Head of caudate nucleus (tissue), 42 donors: ENCODE measurements at regions not wholly inside any gene's neighbourhood (a gene's known extent, or its start where the extent isn't known, plus 50 kb on each side); places are given as distances from the start of the nearest gene placed in this dataset.
A peak's percentile ranks its signal among the peaks of the same experiment; 100 is the strongest.

Experiments
- DNase-seq, 42 donors: peaks; one replicate each; pipeline versions ENCODE4 v3.0.0 to v3.0.0-alpha.2; 2020 to 2021; ENCODE audit warnings: mixed read lengths in 7 of 42
- intact Hi-C: fragments of 100-400 bp; cut with DNase I; formaldehyde crosslinking; loops from one replicate; pipeline ENCODE4 v1.15.0; 2022

DNA sequence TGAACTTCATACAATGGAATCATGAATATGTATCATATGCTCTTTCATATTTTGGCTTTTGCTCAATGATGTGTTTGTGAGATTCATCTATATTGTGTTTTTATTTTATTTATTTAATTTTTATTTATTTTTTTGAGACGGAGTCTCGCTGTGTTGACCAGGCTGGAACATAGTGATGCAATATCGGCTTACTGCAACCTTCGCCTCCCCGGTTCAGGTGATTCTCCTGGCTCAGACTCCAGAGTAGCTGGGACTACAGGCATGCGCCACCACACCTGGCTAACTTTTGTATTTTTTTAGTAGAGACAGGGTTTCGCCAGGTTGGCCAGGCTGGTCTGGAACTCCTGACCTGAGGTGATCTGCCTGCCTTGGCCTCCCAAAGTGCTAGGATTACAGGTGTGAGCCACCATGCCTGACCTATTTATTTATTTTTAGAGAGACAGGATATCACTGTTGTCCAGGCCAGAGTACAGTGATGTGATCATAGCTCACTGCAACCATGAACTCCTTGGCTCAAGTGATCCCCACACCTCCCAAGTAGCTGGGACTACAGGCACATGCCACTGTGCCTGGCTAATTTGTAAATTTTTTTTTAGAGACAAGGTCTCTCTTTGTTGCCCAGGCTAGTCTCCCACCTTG lies 74.5 kb downstream of the TET3 start:
- intact Hi-C loops = no loop called here
- no peak for DNase-seq

DNA sequence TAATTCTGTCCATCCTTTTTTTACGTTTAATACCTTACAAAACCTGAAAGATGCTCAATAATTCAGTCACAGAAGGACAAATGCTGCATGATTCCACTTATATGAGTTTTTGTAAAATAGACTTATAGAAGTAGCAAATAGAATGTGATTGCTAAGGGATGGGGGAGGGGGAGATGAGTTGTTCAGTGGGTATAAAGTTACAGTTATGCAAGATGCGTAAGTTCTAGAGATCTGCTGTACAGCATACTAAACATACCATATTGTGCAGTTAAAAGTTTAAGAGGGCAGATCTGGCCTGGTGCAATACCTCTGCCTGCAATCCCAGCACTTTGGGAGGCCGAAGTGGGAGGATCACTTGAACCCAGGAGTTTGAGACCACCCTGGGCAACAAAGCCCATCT lies 78.8 kb downstream of the TET3 start:
- intact Hi-C loops = no loop called here
- no peak for DNase-seq

DNA sequence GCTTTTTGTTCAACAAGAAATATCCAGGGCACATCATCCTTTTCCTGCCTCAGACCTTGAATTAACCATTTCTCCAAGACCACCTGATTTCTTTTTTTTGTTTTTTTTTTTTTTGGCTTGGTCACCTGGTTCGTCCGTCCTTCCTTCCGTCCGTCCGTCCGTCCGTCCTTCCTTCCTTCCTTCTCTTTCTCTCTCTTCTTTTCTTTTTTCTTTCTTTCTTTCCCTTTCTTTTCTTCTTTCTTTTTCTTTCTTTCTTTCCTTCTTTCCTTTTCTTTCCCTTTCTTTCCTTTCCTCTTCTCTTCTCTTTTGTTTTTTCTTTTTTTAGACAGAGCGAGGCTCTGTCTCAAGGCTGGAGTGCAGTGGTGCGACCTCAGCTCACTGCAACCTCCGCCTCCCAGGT lies 80.7 kb downstream of the TET3 start:
- intact Hi-C loops = no loop called here

DNA sequence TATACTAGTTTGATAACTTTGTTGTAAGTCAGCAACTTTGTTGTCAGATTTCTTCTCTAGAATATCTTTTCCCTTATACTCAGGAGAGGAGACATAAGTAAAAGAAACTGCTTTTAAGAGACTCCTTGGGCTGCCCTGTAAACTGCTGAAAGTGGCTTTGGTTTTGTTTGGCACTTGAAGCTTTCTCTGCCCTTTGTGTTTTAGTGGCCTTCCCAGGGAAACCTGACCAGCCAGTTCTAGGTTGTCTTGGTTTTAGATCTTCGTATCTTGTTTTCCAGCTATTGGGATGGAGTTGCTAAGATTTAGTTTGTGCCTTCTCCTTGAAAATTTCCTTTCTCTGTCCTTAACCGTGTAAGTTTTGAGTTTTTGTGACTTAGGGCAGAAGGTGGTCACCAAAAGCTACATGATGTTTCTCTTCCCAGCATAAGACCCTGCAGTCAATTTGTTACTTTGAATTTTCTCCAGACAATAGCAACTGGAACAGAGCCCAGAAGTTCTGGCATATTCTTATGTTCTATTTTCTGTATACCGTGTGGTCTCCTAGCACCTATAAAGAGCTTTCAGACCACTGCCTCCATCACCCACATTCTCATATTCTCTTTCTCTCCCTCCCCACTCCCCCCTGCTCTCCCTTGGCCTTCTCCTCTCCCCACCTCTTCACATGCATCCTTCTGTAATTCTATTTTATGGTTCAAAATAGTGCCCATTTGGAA lies 81.1 kb downstream of the BOLA3 start:
- intact Hi-C loops = no loop called here
- DNase-seq = no peak

More for the DNA sequence above, 80.7 kb downstream of the TET3 start:
- no peak for DNase-seq

DNA sequence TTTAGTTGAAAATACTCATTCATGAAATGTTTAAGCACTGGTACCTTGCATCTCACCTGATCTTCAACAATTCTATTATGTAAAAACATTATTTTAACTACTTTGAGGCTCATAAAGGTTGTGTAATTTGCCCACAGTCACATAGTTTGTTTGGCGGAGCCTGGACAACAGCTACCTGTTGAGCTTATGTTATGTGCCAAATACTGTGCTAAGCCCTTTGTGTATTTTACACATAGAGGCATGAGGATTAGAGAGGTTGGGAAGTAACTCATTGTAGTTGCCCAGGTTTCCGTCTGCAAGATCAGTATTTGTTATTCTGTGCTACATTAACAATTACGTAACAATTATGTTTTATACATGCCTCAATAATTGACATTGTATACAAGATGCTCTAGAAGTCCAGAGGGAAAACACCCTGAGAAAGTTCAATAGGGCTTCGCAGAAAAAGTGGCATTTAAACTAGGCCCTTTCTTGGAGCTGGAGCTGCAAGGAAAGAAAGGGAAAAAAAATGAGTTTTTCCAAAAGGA lies 80.4 kb downstream of the BOLA3 start:
- DNase-seq = no peak
- intact Hi-C loops = no loop called here

DNA sequence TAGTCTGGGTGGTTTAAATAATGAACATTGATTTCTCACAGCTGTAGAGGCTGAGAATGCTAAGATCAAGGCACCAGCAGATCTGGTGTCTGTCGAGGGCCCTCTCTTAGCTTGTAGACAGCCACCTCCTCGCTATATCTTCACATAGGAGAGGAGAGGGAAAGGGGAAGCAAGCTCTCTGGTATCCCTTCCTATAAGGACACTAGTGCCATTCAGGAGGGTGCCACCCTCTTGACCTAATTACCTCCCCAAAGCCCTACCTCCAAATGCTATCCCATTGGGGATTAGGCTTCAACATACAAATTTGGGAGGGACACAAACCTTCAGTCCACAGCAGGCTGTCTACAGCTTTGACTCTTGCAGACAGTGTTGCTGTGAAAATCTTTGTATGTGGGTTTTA lies 76.7 kb downstream of the BOLA3 start:
- intact Hi-C loops = no loop called here
- DNase-seq = no peak

DNA sequence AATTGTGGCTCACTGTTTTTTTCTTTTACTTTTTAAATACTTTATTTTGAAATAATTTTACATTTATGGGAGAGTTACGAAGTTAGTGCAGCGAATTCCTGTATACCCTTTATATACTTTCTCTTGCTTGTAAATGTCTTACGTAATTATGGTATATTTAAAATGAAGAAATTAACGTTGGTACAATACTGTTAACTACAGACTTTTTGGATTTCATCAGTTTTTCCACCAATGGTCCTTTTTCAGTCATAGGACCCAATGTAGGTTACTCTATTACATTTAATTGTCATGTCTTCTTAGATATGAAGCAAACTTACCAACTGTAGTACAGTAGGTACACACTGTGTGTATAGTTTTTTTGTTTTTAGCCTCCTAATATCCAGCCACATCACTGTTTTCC lies 76.3 kb downstream of the BOLA3 start:
- intact Hi-C loops = no loop called here
- no peak for DNase-seq

DNA sequence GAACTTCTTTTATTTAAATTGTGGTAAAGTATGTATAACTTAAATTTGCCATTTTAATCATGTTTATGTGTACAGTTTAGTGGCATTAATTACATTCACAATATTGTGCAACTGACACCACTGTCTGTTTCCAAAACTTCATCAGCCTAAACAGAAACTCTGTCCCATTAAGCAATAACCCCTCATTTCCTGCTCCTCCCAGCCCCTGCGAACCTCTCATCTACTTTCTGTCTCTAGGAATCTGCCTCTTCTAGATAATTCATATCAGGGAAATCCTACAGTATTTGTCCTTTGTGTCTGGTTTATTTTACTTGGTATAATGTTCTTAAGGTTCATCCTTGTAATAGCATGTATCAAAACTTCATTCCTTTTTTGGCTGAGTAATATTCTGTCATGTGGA lies 75.1 kb downstream of the BOLA3 start:
- intact Hi-C loops = no loop called here
- no peak for DNase-seq

DNA sequence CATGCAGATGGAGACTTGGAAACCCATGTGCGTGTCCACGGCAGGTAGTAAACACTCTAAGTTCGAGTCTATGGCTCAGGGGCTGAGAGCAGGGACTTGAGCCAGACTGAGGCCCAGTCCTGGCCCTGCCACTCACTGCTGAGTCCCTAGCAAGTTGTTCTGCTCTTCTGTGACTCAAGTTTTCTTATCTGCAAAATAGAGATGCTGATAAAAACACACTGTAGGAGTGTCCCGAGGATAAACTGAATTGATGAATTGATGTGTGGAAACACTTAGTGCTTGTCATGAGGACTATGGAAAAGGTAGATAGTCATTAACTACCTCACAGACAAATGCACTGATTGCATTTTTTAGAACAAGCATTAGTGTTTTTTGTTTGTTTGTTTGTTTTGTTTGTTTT lies 73.2 kb downstream of the BOLA3 start:
- intact Hi-C loops = no loop called here
- no peak for DNase-seq

DNA sequence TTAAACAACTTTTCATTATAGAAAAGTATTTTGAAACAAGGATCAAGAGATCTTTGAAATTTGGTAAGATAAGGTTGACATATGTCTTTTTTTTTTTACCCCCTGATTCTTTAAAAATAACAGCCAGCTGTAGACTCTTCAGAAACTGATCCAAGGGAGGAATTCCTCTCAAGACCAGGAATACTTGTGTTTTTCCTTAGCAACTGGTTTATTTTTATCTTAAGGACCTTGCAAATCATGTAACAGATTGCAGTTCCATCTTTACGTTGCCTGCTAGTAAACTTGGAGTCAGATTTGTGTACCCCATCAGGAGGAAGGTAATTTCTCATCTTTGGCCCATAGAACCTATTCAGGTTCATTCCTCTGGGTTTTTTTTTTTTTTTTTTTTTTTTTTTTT lies 71.6 kb downstream of the BOLA3 start:
- intact Hi-C loops = no loop called here
- no peak for DNase-seq

DNA sequence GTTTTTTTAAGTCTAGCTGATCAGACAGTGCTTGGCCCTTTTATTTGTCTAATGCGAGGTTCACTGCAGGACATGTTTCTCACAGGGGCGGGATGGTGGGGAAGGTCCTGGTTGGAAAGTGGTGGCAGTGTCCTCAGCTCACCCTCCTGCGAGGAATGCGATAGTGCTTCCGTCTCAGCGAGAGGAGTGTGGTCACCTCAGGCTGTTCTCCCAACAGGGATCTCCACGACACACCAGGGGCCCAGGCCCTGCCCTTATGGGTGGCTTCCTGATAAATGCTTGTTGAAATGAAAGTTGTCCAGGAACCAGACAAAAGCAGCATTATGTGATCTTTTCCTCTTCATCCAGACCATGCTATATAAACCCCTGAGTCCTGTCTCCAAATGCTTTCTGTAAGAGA lies 70.1 kb downstream of the BOLA3 start:
- DNase-seq = peak in 1 of 42 donors; percentile 61
- intact Hi-C loops = no loop called here

DNA sequence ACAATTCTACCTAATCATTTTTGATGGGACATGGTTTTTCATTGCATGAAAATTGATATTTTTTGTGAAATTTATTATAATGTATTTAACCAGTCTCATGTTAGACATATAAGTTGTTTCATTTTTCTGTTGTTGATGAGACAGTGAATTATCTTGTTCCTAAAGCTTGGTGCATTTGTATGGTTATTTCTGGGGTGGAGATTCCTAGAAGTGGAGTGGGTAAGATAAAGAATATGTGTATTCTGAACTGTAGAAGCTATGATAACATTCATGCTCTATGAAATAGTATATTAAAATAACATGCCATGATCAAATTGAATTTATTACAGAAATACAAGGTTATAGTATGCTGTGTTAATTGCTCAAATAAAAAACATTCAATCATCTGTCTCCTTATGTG lies 69.2 kb downstream of the BOLA3 start:
- DNase-seq = no peak
- intact Hi-C loops = no loop called here

DNA sequence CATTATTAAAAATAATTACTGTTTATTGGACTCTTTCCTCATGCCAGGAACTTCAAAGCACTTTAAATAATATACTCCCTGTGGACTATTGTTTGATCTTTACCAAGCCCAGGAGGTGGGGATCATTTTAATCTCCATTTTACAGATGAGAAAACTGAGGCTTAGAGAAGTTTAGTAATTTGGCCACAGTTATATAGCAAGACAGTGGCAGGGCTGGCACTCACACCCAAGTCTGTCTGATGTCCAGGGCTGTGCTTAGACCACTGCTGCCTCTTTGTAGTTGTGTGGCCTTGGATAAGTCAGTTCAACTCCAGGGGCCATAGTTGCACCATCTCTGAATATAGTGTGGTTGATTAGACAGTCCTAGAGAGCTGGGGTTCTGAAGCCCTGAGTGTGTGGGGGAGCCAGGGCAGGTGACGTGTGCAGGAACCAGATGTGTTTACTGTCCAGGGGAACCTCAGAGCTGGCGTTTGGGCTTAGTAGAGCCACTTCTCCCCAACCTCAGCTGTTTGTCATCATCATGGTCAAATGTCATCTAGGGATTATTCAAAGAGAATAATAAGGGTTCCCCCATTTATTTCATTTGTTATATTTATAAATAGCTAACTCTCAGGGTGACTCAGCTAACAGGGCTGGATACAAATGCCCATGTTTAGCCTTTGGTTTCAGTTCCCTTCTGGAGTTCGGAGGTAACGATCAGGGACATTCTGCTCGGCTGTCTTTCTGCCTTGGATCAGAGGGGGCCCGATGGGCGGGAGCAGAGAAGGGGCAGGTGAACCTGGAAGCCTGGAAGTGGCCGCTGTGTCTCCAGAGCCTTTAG lies 68.0 kb downstream of the BOLA3 start:
- no peak for DNase-seq
- intact Hi-C loops = no loop called here

DNA sequence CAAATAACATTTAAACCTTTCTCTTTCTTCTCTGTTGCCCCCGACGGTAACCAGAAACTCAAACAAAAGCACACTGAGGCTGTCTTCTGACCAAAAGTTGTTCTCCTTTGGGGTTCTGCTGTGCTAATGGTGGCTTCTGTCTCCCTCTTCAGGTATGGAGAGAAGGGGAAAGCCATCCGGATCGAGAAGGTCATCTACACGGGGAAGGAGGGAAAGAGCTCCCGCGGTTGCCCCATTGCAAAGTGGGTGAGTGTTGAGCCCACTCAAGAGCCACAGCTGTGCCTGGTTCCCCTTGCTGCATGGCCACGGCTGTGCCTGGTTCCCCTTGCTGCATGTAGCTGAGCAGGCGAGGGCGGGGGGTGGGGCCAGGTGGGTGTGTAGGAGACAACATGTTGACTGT lies 67.4 kb downstream of the BOLA3 start:
- DNase-seq = peak in 2 of 42 donors; percentile 17 to 28
- intact Hi-C loops = no loop called here

DNA sequence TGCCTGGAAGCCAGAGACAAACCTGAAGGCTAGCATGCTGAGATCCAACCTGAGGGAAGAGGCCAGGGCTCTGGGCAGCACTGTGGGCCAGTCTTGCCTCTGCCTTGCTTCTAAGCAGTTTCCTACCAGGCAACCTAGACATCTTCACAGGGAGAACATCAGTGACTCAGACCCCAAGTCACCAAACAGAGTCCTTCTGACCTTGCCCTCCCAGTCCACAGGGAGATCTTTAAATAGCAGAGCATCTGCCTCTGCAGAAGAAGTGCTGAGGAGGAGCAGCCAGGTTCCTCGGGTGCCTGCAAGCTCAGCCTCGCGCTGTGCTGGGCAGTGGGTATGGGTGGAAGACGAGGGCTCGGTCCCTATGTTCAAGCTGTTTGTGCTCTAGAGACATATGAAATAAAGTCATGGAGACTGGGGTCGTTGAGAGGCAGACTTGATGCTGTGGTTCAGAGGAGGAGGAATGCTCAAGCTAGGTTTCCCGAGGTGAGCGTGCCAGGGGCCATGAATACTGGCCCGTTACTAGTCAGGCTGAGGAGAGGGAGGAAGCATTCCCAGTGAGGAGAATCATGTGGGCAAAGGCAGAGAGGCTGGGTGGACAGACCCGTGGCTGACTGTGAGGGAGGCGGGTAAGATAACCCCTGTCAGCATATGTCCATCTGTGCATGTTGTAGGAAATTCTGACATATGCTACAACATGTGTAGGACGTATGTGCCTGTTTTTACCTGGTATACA lies 66.5 kb downstream of the BOLA3 start:
- intact Hi-C loops = no loop called here
- DNase-seq = no peak

DNA sequence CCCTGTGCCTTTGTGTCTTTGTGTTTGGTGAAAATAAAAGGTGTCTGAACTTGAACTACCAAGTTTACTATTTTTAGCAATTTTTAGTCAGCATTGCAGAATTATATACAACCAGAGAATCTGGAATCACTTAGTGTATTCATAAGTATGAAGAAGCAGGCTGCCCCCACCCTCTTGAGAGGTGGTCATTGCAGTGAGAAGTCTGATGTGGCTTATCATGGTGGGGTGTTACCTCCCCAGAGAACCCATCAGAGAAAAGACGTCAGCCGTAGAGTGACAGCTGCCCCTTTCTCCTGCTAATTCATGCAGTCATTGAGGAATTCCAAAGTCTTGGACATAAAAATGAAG lies 66.0 kb downstream of the BOLA3 start:
- DNase-seq = no peak
- intact Hi-C loops = no loop called here

DNA sequence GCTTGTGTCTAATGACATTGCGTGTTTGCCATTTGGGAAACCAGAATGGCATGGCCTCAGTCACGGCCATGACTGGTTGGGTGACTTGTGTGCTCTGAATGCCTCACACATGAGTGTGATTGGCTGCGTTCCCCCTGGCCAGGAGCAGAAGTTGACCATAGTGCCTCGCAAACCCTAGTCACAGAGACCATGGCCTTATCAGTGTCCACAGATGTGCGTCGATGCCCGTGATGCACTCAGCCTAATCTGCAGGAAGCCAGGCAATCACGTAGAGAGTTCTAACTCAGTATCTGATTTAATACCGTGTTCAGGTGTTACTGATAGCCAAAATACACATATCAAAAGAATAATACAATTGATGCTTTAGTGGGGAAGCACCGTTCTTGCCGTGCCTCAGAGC lies 64.0 kb downstream of the BOLA3 start:
- intact Hi-C loops = no loop called here

More for the DNA sequence above, 64.0 kb downstream of the BOLA3 start:
- DNase-seq = no peak
